ENCODE measurements at regions not wholly inside any gene's neighbourhood (a gene's known extent, or its start where the extent isn't known, plus 50 kb on each side); places are given as distances from the start of the nearest gene placed in this dataset.

GRCh38 chr11:10918698-10919097 is 60.8 kb upstream of the ZBED5 start:
- H3K79me1 ChIP-seq (ENCODE audit: low read depth, low read length): no peaks in the 10 kb centered on the region
- DNase-seq (ENCODE audit: low read depth in 1 of 2, low spot score in 2 of 2) (no peak), FAIRE-seq (no peak)
- no peaks in the 10 kb centered on the region for H3K4me1 ChIP-seq (replicated peaks in 1 of 4; ENCODE audit: control insufficient read depth in 3 of 4, insufficient read depth in 4 of 4, low read length in 3 of 4)
- no peak overlapping the region for H3K27ac ChIP-seq (ENCODE audit: low read depth, low read length)
- no peak overlapping the region for H3K23ac ChIP-seq (ENCODE audit: insufficient read length)
- H3K23me2 ChIP-seq (ENCODE audit: low read depth, low read length): peaks cover under 1% of the 10 kb centered on the region; the same call in 1 of the 2 replicates
- no peak overlapping the region for H2BK5ac ChIP-seq (ENCODE audit: low read depth, low read length)
- no peaks in the 10 kb centered on the region for H3K27me3 ChIP-seq (replicated peaks in 1 of 4; ENCODE audit: control insufficient read depth in 3 of 4, extremely low read depth in 1 of 4, insufficient read depth in 3 of 4, low read length in 3 of 4)
- no peak overlapping the region for H2AK5ac ChIP-seq (ENCODE audit: low read depth, low read length)
- H3K9ac ChIP-seq (replicated peaks in 1 of 4; ENCODE audit: extremely low read depth in 1 of 4, low read depth in 3 of 4, low read length in 3 of 4): no peak overlapping the region
- H4K91ac ChIP-seq (replicated peaks; ENCODE audit: insufficient read length, low read length): no peak overlapping the region
- no peaks in the 10 kb centered on the region for H3K79me2 ChIP-seq (ENCODE audit: control insufficient read depth in 1 of 2, insufficient read depth in 2 of 2, low read length in 2 of 2)
- no peak overlapping the region for H3K18ac ChIP-seq (ENCODE audit: extremely low read depth, low read length)
- no peak for TF ChIP-seq ATF2 (IDR thresholded peaks at IDR 0.05; ENCODE audit: low read length)
- 94% methylated on average over 1 of the region's 1 CpG; no CpG with 5 or more reads in 1 of the 2 experiments for WGBS, 2 experiments (ENCODE audit: extremely low coverage in 1 of 2, insufficient coverage in 1 of 2, insufficient read length in 1 of 2, insufficient replicate concordance in 2 of 2, low coverage in 1 of 2, low lambda C conversion rate in 2 of 2, missing lambda C conversion rate in 1 of 2)
- H3K4me3 ChIP-seq (ENCODE audit: extremely low read depth in 1 of 4, insufficient read depth in 2 of 4, low read depth in 3 of 4, low read length in 4 of 4): no peak overlapping the region
- H2BK120ac ChIP-seq (replicated peaks; ENCODE audit: low read depth, low read length): no peak overlapping the region
- H3K36me3 ChIP-seq (ENCODE audit: control insufficient read depth in 2 of 4, insufficient read depth in 4 of 4, low read length in 3 of 4): no peaks in the 10 kb centered on the region
- H4K5ac ChIP-seq (ENCODE audit: insufficient read length, low read depth, low read length): no peak overlapping the region
- no peak overlapping the region for H3K4ac ChIP-seq (replicated peaks; ENCODE audit: insufficient read length, low read depth, low read length)
- no peak overlapping the region for H3K14ac ChIP-seq (ENCODE audit: insufficient read length)
- H4K20me1 ChIP-seq (replicated peaks in 1 of 2; ENCODE audit: control insufficient read depth in 1 of 2, insufficient read depth in 2 of 2, low read length in 2 of 2): no peaks in the 10 kb centered on the region
- no peak overlapping the region for H4K8ac ChIP-seq (ENCODE audit: extremely low read depth, insufficient read depth, low read length)
- H2AFZ ChIP-seq (ENCODE audit: low read length): no peak overlapping the region
- no peak overlapping the region for H3K4me2 ChIP-seq (ENCODE audit: insufficient read depth in 1 of 2, low read depth in 2 of 2, low read length in 2 of 2)
- H3K56ac ChIP-seq (replicated peaks; ENCODE audit: insufficient read length, low read depth, low read length): no peak overlapping the region
- CTCF ChIA-PET (ENCODE audit: partially characterized antibody): interaction anchor here (1.4 kb wide), 1 partner anchor 40 kb away, joined by 5 read pairs; no protein-coding TSS in a partner anchor
- no peak overlapping the region for H2BK12ac ChIP-seq (ENCODE audit: low read depth, low read length)
- H3K9me3 ChIP-seq (ENCODE audit: insufficient read depth in 2 of 2, low read depth in 1 of 2, low read length in 1 of 2): peaks cover 11 to 13% of the 10 kb centered on the region in 2 experiments
- H2BK15ac ChIP-seq (ENCODE audit: low read length): no peak overlapping the region
- H2BK20ac ChIP-seq (ENCODE audit: low read length): no peak overlapping the region
- POLR2A ChIA-PET (ENCODE audit: partially characterized antibody): interaction anchor here (1.0 kb wide), 1 partner anchor 11 kb away, joined by 3 read pairs; no protein-coding TSS in a partner anchor

Data from H1 (cell line).